Cardiac septum (tissue), 1 donor: ENCODE measurements at regions not wholly inside any gene's neighbourhood (a gene's known extent, or its start where the extent isn't known, plus 50 kb on each side); places are given as distances from the start of the nearest gene placed in this dataset.

ENCODE experiments used
- DNase-seq: peaks from one replicate; pipeline ENCODE4 v3.0.0-alpha.2; 2020; ENCODE audit warnings: low spot score
- intact Hi-C: fragments of 100-400 bp; cut with DNase I; formaldehyde crosslinking; loops from one replicate; pipeline ENCODE4 v1.14.0; 2022
- donor health status: DM: no; HTN: no; CAD: no.

DNA sequence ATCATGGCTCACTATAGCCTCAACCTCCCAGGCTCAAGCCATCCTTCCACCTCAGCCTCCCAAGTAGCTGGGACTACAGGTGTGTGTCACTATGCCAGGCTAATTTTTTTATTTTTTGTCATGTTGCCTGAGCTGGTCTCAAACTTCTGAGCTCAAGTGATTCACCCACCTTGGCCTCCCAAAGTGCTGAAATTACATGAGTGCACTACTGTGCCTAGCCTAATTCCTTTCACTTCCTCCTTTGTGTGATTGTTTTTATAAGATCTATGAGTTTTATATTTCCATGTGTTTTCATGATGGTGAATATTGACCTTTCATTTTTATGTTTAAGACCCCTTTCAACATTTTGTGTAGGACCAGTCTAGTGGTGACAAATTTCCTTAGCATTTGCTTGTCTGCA, 55.2 kb upstream of the IL12B start:
- no peak for DNase-seq
- intact Hi-C loops = no loop called here

DNA sequence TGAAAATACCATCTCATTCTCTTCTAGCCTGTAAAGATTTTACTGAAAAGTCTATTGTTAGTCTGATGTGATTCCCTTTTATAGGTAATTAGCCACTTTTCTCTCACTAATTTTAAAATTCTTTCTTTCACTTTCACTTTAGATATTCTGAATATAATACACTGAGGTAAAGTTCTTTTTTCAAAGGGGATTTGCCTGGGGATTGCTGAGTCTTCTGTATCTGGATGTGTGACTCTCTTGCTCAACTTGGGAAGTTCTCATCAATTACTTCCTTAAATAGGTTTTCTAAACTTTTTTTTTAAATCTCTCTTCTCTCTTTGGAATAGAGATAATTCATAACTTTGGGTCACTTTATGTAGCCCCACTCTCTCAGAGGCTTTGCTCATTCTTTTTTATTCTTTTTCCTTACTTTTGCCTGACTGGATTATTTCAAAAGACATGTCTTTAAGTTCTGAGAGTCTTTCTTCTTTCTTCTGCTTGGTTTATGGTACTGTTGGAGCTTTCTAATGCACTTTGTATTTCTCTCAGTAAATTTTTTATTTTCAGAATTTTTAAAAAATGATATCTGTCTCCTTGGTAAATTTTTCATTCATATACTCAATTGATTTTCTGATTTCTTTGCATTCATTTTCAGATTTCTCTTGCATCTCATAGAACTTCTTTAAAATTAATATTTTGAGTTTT, 55.9 kb upstream of the IL12B start:
- DNase-seq = no peak
- intact Hi-C loops = no loop called here

DNA sequence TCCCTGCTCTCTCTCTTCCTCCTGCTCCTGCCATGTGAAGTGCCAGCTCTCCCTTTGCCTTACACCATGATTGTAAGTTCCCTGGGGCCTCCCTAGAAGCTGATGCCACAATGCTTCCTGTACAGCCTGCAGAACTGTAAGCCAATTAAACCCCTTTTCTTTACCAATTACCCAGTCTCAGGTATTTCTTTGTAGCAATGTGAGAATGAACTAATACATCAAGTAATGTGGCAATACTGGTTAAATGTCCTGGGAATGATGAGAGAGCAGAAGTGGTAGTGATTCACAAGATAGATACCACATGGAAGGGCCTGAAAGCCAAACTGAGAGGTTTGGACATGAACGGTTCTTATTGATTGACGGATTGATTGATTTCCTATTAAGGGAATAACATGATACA, 62.6 kb upstream of the IL12B start:
- no peak for DNase-seq
- intact Hi-C loops = no loop called here

DNA sequence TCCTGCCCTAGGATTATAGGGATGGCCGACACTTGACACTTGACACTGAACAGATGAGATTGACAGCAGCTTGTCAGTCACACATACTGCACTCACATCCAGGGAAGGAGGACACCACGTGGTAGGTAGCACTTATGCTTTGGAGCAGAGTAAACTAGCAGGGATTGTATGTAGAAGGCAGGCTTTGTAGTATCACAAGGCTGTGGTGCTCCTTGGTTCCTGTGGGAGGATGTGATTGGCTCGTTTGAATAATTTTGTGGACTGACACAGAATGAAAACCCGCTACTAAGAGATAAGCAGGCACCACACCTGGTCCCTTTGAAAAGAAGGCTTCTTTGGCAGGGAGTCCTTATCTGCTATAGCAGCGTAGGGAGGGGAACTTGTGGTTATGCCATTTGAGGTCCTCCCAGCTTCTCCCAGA, 63.6 kb upstream of the IL12B start:
- DNase-seq = no peak
- intact Hi-C loops = no loop called here

DNA sequence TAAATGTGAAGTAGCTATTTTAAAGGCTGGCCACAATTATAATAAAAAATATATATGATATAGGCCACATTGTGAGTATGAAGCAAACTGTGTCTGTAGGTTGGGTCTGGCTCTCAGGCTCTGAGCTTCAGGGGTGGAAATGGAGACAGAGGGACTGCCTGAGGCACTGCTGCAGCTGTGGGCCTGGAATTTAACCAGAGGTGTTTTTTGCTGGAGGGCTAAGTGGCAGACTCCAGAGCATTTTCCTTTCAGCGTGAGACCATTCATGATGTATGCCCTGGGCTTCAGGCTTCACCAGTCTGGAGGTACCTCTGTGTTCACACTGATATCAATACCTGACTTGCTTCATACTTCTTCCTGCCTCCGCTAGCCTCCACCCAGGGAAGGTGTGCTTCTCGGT, 64.9 kb upstream of the IL12B start:
- intact Hi-C loops = no loop called here
- DNase-seq = no peak

DNA sequence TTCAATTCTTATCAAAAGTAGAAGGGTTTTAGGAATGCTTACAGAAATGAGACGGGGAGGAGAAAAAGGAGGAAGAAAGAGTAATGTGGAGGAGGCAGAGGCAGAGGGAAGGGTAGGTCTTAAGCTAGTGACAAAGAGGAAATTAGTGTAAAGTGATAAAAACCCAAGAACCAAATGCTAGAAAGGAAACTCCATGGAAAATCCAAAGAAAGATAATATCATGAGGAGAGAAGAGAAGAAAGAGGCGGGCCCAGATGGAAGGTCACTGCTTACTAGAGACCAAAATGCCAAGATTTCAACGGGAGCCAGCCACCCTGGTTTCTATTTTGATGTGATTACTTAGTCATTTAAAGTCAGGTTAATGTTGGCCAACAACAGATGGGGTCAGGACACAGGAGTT, 68.6 kb upstream of the IL12B start:
- DNase-seq = no peak
- intact Hi-C loops = no loop called here

DNA sequence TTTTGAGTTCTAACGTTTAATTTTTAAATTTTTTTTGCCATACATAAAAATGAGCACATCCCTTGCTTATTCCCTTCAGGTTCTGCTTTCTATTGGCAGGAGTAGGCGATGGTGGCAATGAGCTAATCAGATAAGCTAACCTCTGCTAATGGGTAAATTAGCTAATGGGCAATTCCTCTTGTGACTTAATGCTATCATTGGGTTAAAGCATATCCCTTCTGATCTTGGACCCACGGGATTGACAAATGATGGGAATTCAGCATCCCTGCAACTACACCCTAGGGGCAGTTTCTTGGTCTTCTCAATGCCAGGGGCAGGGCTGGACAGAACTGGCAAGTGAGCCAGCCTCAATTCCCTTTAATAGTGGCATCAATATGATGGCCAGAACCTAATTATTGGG, 70.2 kb upstream of the IL12B start:
- no peak for DNase-seq
- intact Hi-C loops = no loop called here

DNA sequence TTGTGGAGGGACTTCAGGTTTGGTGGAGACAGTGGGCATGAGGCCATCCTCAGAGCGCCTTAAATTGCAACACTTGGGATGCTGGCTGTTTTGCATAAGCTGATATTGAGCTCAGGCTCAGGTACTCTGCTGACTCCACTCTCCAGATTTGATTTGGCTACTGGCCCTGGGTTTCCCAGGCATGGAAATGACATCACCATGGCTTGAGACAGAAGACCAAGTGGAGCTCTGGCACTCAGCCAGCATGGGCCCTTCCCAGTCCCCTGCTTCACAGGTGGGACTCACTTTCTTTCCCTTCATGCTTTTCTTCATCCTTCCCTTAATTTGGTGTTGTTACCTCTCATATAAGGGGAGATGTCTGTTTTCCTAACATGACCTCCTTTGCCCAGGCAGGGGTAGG, 72.0 kb upstream of the IL12B start:
- DNase-seq = no peak

DNA sequence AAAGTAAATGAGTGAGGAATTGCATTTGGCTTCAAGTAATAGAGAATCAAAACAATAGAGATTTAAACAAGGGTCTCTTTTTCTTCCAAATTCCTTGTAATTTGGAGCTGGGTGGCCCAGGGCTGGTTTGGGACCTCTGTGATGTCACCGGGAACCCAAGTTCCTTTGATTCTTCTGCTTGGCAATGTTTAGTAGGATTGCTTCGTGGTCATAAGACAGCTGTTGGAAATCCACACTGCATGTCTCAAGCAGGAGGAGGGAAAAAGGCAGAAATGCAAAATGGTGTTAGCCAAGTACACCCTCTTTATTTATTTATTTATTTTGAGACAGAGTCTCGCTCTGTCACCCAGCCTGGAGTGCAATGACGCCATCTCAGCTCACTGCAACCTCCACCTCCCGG, 72.6 kb upstream of the IL12B start:
- intact Hi-C loops = no loop called here
- DNase-seq = no peak

More for the DNA sequence above, 72.0 kb upstream of the IL12B start:
- intact Hi-C loops = no loop called here

DNA sequence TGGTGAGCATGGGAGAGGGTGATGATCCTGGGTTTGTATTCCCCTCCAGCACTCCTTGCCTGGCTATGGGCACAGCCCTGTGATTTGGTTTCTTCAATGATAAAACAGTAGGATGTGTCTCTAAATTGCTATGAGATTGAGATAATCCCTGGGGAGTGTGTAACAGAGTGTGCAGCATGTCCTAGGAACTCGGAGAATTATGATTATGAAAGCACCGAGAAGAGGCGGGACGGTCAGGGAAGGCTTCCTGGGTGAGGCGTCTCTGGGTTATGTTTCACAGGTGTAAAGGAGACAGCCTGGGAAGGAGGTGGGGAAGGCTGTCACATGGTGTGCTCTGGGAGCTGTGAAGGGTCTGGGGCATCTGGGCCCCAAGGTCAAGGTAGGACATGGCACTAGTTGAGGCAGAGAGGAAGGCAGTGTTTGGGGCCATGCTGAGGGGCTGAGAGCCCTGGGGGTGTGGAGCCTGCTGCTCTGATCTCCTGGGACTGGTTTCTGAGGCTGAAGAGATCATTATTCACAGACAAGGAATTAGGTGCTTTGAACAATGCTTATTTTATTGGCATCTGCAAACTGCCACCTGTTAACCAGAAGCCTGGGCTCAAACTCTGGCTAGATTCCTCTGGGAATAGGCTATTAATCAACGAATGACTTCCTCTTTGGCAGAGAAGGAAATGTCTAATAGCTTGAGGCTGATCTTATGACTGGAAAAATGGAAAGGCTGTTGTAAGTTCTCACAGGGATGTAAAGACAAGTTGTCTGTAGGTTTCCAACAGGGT, 73.8 kb upstream of the IL12B start:
- intact Hi-C loops = no loop called here
- DNase-seq = no peak

DNA sequence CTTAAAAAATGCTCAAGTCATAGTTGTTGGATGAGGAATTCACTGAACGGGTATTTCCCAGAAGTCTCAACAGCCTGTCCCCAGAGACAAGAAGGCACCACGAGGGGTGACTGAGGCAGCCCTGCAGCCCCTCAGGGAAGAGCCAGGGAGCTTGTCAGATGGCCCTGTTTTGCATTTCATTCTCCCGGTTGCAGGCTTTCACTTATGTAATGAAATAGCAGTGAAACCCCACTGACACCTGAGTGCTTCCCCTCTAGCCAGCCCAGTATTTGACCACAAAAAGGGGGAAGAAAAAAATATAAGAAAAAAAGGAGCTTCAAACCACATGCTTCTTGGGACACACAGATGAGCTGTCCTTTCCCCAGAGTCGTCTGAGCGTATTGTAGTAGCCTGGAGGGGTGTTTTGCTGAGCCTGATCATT, 75.3 kb upstream of the IL12B start:
- DNase-seq = no peak
- intact Hi-C loops = no loop called here

DNA sequence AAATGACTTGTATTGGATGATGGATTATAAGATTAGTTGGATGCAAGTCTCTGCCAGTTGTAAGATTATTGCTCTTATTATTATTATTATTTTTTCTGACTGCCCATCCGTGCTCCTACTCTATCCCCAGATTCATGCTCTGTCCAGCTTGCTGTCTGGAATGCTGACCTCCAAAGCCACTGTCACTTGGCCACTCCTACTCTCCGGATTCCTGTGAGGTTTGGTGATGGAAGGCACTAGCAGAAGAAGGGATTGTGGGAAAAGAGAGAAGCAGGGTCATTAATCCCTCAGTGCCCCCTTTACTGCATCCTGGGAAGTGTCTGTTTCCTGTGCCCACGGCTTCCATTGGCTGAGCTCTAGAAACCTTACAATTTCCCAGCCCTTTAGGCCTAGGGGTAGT, 76.3 kb upstream of the IL12B start:
- DNase-seq = no peak
- intact Hi-C loops = no loop called here

DNA sequence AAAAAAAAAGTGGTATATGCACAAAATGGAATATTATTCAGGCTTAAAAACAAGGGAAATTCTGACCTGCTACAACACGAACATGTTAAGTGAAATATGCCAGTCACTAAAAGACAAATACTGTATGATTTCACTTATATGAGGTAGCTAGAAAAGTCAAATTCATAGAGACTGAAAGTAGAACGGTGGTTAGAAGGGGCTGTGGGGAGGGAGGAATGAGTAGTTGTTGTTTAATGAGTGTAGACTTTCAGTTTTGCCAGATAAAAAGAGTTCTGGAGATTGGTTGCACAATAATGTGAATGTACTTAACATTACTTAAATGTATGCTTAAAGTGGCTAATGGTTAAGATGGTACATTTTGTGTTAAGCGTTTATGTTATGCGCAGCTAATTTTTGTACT, 79.5 kb upstream of the IL12B start:
- intact Hi-C loops = no loop called here
- DNase-seq = no peak

DNA sequence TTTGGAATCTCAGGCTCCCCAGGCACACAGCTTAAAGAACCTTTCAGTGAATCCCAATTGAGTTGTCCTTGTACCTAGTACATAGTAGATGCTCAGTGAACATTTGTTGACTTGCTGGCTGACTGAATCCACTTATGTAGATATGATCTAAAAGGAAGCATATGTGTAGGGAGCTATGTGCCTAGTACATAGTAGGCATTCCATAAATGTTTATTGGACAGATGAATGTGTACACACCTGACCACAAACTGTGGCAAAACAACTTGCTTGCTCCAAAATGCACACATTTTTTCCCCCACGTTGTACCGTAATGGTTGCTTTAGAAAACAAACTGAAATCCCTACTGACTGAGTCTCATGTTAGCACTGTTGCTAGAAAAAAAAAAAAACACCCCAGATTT, 80.2 kb upstream of the IL12B start:
- intact Hi-C loops = no loop called here
- DNase-seq = no peak

DNA sequence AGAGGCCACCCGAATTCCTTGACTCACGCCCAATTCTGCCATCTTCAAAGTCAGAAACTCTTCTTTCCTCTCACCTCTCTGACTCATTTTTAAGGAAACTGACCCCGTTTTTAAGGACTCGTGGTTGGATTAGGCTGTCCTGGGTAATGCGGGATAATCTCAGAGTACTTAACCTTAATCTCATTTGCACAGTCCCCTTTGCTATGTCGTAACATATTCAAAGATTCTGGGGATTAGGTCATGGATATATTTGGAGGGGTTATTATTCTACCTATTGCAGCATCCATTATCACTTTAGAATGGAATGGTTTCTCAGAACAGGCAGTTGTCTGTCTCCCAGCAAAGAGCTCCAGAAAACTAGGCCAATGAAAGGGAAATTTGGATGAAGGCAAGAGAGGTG, 80.8 kb upstream of the IL12B start:
- DNase-seq = no peak
- intact Hi-C loops = no loop called here

DNA sequence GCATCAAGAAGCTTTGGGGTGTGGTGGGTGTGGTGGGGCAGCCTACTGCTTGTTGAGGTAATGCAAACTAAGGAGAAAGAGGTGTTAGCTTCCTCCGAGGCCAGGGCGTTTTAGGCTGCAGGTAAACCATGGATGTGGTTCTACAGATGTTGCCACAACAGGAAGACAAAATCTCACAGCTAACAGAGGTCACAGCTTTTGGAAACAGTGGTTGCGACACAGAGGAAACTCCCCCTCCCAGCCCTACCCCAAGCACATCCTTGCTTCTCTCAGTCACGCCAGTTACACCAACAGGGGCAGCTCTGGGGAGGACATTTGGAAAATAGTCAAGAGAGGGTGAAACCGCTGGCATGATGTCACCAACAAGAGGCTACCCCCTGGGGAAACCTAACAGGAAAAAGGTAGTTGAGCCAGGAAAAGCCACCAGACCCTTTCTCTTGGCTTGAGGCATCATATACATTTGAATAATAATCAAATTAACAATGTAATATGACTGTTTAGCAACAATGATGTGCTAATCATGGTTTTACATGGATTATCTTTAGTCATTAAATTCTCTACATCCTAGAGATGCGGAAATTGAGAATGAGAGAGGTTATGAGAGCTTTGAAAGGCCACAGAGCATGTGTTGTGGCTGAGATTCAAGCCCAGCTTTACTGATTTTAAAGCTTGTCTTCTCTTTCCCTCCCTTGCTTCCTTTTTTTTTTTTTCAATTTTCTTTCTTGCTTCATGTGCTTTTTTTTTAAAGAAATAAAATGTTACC, 82.2 kb upstream of the IL12B start:
- intact Hi-C loops = no loop called here
- no peak for DNase-seq

DNA sequence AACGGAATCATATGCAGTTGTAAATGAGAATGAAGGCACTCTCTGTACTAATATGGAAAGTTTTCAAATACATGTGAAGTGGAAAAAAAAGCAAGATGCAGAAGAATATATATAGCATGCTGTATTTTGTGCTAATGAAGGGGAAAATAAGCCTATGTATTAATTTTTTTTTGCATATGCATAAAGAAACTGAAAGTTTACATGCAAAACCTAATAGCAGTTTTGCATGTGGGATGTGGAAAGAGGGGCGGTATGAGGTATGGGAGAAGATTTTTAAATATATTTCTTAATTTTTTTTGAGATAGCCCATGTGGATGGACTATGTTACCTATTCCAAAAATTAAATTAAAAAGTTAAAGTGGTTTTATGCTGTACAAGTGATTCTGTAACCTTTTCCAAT, 83.7 kb upstream of the IL12B start:
- no peak for DNase-seq
- intact Hi-C loops = no loop called here

DNA sequence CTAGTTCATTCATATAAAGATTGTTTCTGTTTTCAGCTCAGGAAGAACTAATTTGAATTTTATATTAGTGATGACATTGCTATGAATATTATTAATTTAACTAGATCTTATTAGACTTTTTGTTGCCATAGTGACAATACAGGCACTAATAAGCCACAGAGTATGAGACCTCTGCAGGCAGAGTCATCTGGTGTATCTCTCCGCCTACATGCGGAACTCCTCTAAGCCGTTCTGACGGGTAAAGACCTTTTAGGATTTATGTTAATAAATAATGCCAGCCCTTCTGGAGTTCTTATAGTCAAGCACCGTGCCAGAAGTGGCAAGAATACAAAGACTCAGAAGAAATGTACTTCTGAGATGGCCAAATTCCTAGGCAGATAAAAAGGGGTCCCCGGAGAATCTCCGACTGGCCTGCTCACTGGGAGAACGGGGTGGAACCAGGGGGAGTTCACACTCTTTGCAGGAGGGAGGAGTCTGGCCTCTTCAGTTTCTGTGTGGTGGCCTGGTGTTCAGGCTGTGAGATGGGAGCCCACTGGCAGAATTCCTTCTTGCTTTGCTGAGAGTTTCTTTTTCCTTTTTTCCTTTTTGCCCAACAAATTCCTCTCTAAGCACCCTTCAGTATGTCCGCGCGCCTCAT, 85.1 kb upstream of the IL12B start:
- DNase-seq = no peak
- intact Hi-C loops = no loop called here

DNA sequence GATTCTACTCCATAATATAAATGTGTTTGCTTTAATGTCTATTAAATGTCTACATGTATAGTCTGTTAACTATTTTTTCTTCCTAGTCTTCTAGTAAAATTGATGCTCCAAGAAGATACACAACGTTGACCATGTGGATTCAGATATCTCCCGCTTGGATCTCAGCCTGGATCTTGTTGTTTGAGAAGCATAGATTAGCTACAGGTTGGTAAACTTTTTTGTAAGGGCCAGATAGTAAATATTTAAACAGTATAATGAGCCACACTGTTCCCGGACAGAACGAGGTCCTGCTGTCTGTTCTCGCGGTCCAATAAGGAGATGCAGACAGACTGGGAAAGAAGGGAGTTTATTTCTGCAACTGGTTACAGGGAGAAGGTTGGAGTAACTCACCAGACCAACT, 86.2 kb upstream of the IL12B start:
- intact Hi-C loops = no loop called here
- DNase-seq = no peak

DNA sequence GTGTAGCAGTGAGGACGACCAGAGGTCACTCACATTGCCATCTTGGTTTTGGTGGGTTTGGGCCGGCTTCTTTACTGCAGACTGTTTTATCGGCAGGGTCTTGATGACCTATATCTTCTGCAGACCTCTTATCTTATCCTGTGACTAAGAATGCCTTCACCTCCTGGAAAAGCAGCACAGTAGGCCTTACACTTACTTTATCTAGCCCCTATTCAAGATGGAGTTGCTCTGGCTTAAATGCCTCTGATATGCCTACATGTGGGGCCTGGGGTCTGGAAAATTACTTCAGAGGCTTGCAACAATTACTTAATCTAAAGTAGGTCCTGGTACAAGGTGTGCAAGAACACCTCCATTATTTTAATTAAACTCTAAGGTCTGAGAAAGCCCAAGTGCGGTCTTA, 86.9 kb upstream of the IL12B start:
- no peak for DNase-seq
- intact Hi-C loops = no loop called here
